ENCODE measurements at regions not wholly inside any gene's neighbourhood (a gene's known extent, or its start where the extent isn't known, plus 50 kb on each side); places are given as distances from the start of the nearest gene placed in this dataset.

DNA sequence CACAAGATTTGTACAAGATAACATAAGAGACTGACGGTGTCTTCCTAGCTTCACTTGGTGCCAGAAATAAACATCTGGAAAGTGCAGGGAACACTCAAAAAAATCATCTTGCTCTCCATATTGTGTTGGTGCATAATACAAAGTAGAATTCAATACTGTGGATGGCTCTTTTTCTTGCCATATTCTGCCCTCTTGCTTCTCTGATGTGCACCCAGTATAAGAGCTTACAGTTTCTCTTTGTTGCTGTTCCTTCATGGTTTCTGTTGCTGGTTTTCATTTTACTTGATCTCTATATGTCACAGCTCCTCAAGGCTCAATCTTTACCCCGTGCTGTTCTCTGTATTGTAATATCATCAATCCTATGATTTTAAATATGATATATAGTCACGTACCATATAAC, 528.5 kb upstream of the ZP4 start:
- no peaks in the 10 kb centered on the region for H3K9me3 ChIP-seq (ENCODE audit: insufficient read depth, low read depth, low read length)
- H3K27ac ChIP-seq (ENCODE audit: low read depth, low read length): no peak overlapping the region
- TF ChIP-seq, protein P1, sequence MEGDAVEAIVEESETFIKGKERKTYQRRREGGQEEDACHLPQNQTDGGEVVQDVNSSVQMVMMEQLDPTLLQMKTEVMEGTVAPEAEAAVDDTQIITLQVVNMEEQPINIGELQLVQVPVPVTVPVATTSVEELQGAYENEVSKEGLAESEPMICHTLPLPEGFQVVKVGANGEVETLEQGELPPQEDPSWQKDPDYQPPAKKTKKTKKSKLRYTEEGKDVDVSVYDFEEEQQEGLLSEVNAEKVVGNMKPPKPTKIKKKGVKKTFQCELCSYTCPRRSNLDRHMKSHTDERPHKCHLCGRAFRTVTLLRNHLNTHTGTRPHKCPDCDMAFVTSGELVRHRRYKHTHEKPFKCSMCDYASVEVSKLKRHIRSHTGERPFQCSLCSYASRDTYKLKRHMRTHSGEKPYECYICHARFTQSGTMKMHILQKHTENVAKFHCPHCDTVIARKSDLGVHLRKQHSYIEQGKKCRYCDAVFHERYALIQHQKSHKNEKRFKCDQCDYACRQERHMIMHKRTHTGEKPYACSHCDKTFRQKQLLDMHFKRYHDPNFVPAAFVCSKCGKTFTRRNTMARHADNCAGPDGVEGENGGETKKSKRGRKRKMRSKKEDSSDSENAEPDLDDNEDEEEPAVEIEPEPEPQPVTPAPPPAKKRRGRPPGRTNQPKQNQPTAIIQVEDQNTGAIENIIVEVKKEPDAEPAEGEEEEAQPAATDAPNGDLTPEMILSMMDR (IDR thresholded peaks at IDR 0.05; ENCODE audit: insufficient read depth, low read depth, low read length): no peak
- no peak for TF ChIP-seq EZH2 (IDR thresholded peaks at IDR 0.05; ENCODE audit: insufficient read depth, low read length)
- H3K4me1 ChIP-seq (ENCODE audit: insufficient read depth, low read length): no peaks in the 10 kb centered on the region
- Mint-ChIP-seq H3K4me1 (ENCODE audit: low read depth, unreplicated experiment) (no peaks in the 10 kb centered on the region), H3K9me3 (ENCODE audit: unreplicated experiment) (no peaks in the 10 kb centered on the region), H3K4me3 (ENCODE audit: unreplicated experiment) (no peak overlapping the region), H3K27ac (ENCODE audit: unreplicated experiment) (no peak overlapping the region), H3K36me3 (ENCODE audit: low read depth, unreplicated experiment) (no peaks in the 10 kb centered on the region), H3K27me3 (ENCODE audit: low read depth, unreplicated experiment) (no peaks in the 10 kb centered on the region)
- no peaks in the 10 kb centered on the region for H3K27me3 ChIP-seq (ENCODE audit: insufficient read depth, low read length)
- DNase-seq (ENCODE audit: low read depth) (no peak), FAIRE-seq (no peak)
- H2AFZ ChIP-seq (ENCODE audit: low read depth, low read length): no peak overlapping the region
- H3K4me3 ChIP-seq (ENCODE audit: insufficient read depth, low read depth, low read length): no peak overlapping the region
- H3K9ac ChIP-seq (ENCODE audit: low read length): no peak overlapping the region
- H3K36me3 ChIP-seq (ENCODE audit: insufficient read depth, low read length): no peaks in the 10 kb centered on the region
- no peaks in the 10 kb centered on the region for H4K20me1 ChIP-seq (ENCODE audit: insufficient read depth, low read length)
- H3K79me2 ChIP-seq (ENCODE audit: insufficient read depth, low read length): no peaks in the 10 kb centered on the region
- no peak overlapping the region for H3K4me2 ChIP-seq (ENCODE audit: low read length)

DNA sequence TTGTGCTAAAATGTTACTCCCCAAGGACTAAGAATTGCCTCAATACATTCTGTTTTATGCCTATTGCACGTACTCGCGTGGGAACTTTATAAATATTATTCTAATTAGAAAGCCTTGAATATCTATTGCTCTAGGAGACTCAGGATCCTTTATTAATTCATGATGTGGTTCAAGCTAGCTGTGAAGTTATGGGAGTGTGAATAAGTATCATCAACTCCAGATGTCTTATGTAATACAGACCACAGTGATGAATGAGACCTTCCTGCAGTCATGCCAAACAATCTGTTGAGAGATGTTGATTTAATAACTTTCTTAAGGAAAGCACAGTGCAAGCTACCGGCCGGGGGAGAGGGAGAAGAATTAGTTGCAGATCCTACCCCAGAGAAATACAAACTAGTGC, 519.2 kb upstream of the ZP4 start:
- Histone ChIP-seq H3K27ac (ENCODE audit: low read depth, low read length) (peak overlapping the region; percentile 96), H3K9ac (ENCODE audit: low read length) (peak overlapping the region; percentile 69), H3K4me2 (ENCODE audit: low read length) (peak overlapping the region; percentile 44), H3K9me3 (ENCODE audit: insufficient read depth, low read depth, low read length) (no peaks in the 10 kb centered on the region), H3K79me2 (ENCODE audit: insufficient read depth, low read length) (no peaks in the 10 kb centered on the region), H3K4me3 (ENCODE audit: insufficient read depth, low read depth, low read length) (no peak overlapping the region), H4K20me1 (ENCODE audit: insufficient read depth, low read length) (no peaks in the 10 kb centered on the region), H3K36me3 (ENCODE audit: insufficient read depth, low read length) (no peaks in the 10 kb centered on the region), H2AFZ (ENCODE audit: low read depth, low read length) (no peak overlapping the region), H3K27me3 (ENCODE audit: insufficient read depth, low read length) (no peaks in the 10 kb centered on the region), H3K4me1 (ENCODE audit: insufficient read depth, low read length) (peaks cover 20% of the 10 kb centered on the region)
- DNase-seq (ENCODE audit: low read depth): peak; percentile 96
- no peaks in the 10 kb centered on the region for H3K27me3 Mint-ChIP-seq (ENCODE audit: low read depth, unreplicated experiment)
- TF ChIP-seq EZH2 (IDR thresholded peaks at IDR 0.05; ENCODE audit: insufficient read depth, low read length): no peak
- H3K4me1 Mint-ChIP-seq (ENCODE audit: low read depth, unreplicated experiment): peaks cover 24% of the 10 kb centered on the region
- peak overlapping the region; percentile 100 for H3K27ac Mint-ChIP-seq (ENCODE audit: unreplicated experiment)
- no peaks in the 10 kb centered on the region for H3K36me3 Mint-ChIP-seq (ENCODE audit: low read depth, unreplicated experiment)
- H3K4me3 Mint-ChIP-seq (ENCODE audit: unreplicated experiment): peak overlapping the region; percentile 35
- H3K9me3 Mint-ChIP-seq (ENCODE audit: unreplicated experiment): peaks cover 5% of the 10 kb centered on the region
- no peak for FAIRE-seq

DNA sequence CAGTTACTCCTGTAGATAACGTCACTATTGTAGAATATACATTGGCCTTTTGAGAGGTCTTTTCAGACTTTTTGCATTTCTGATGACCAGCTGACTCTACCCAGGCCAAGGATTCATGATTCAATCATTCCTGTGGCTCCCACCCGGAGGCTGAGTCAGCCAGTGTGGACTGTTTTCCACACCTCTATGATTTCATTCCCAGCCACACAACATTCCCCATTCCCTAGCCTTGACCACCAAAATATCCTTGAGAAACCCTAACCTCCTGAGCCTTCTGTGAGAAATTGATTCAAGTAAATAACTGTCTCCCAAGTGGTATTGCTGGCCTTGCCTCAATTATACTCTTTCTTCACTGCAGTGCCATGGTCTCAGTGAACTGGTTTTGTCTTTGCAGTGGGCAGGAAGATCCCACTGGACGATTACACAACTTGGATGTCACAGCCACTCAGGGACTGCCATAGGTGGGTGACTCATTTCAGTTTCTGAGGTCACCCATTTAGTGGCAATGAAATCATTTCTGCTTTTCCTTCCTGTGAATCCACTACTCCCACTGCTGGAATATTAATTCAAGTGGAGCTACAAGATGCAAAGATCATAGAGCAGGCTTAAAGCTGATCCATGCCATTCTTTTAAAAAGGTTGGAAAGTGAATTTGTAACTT, 518.6 kb upstream of the ZP4 start:
- Histone ChIP-seq H3K9me3 (ENCODE audit: insufficient read depth, low read depth, low read length) (no peaks in the 10 kb centered on the region), H3K36me3 (ENCODE audit: insufficient read depth, low read length) (no peaks in the 10 kb centered on the region), H3K4me3 (ENCODE audit: insufficient read depth, low read depth, low read length) (no peak overlapping the region), H3K4me1 (ENCODE audit: insufficient read depth, low read length) (peaks cover 20% of the 10 kb centered on the region), H3K79me2 (ENCODE audit: insufficient read depth, low read length) (no peaks in the 10 kb centered on the region), H3K4me2 (ENCODE audit: low read length) (peak overlapping the region; percentile 44), H3K9ac (ENCODE audit: low read length) (peak overlapping the region; percentile 69), H4K20me1 (ENCODE audit: insufficient read depth, low read length) (no peaks in the 10 kb centered on the region), H3K27ac (ENCODE audit: low read depth, low read length) (peak overlapping the region; percentile 96), H3K27me3 (ENCODE audit: insufficient read depth, low read length) (no peaks in the 10 kb centered on the region), H2AFZ (ENCODE audit: low read depth, low read length) (peak overlapping the region; percentile 40)
- H3K27me3 Mint-ChIP-seq (ENCODE audit: low read depth, unreplicated experiment): no peaks in the 10 kb centered on the region
- DNase-seq (ENCODE audit: low read depth): peak; percentile 99
- peak overlapping the region; percentile 100 for H3K27ac Mint-ChIP-seq (ENCODE audit: unreplicated experiment)
- TF ChIP-seq, protein P1 (IDR thresholded peaks at IDR 0.05; ENCODE audit: insufficient read depth, low read depth, low read length): no peak
- TF ChIP-seq EZH2 (IDR thresholded peaks at IDR 0.05; ENCODE audit: insufficient read depth, low read length): no peak
- peaks cover 29% of the 10 kb centered on the region for H3K4me1 Mint-ChIP-seq (ENCODE audit: low read depth, unreplicated experiment)
- H3K4me3 Mint-ChIP-seq (ENCODE audit: unreplicated experiment): no peak overlapping the region
- H3K9me3 Mint-ChIP-seq (ENCODE audit: unreplicated experiment): peaks cover 5% of the 10 kb centered on the region
- no peaks in the 10 kb centered on the region for H3K36me3 Mint-ChIP-seq (ENCODE audit: low read depth, unreplicated experiment)
- peak; percentile 73 for FAIRE-seq

Measured in astrocyte (in vitro differentiated cells and primary cell).